PC-3 (cell line): ENCODE measurements at regions not wholly inside any gene's neighbourhood (a gene's known extent, or its start where the extent isn't known, plus 50 kb on each side); places are given as distances from the start of the nearest gene placed in this dataset.

ENCODE experiments used
- ATAC-seq: fragments of 200-7000 bp; cut with Tn5 transposase; 2 replicates; pipeline ENCODE4 v1.9.1; 2020; ENCODE audit warnings: mild to moderate bottlenecking, moderate library complexity
- BruUV-seq: library from RNA; stranded (reverse); fragments of 400-500 nt; replicated peaks from 2 replicates; lab custom pipeline; 2021; lab: Mats Ljungman, UMichigan
- CTCF ChIA-PET: fragments of 300-600 bp; sonication (Branson Sonifier 250); formaldehyde crosslinking; loops from one replicate; lab custom pipeline; 2022; ENCODE audit warnings: antibody characterized with exemption; lab: Charles Lee
- POLR2A ChIA-PET: fragments of 300-600 bp; sonication (Branson Sonifier 250); formaldehyde crosslinking; loops from one replicate; lab custom pipeline; 2022; ENCODE audit warnings: antibody characterized with exemption; ENCODE audit not compliant: unreplicated experiment; lab: Charles Lee
- DNase-seq: peaks from one replicate; pipeline ENCODE4 v3.0.0-alpha.2; 2015
- H2AFZ ChIP-seq: fragments of 300-600 bp; sonication (generic); 2 replicates; pipeline ENCODE4 v1.6.0; 2016; ENCODE audit warnings: antibody characterized with exemption, low read length
- H3F3A ChIP-seq: fragments of 300-600 bp; sonication (generic); one replicate; pipeline ENCODE4 v1.6.0; 2017; ENCODE audit warnings: antibody characterized with exemption, low read length, control low read depth, mild to moderate bottlenecking; ENCODE audit not compliant: unreplicated experiment
- H3K27ac ChIP-seq: fragments of 300-600 bp; sonication (generic); 2 replicates; pipeline ENCODE4 v1.5.1; 2016; ENCODE audit warnings: mild to moderate bottlenecking, low read length
- H3K27me3 ChIP-seq: fragments of 300-600 bp; sonication (generic); 2 replicates; pipeline ENCODE4 v1.6.1; 2016; ENCODE audit warnings: low read length, mixed read lengths
- H3K36me3 ChIP-seq: fragments of 300-600 bp; sonication (generic); 2 replicates; pipeline ENCODE4 v1.6.1; 2016; ENCODE audit warnings: low read depth, mixed run types, low read length, mixed read lengths
- H3K4me1 ChIP-seq: fragments of 300-600 bp; sonication (generic); 2 replicates; pipeline ENCODE4 v1.5.1; 2016; ENCODE audit warnings: low read length; ENCODE audit not compliant: insufficient read depth
- H3K4me2 ChIP-seq: fragments of 300-600 bp; sonication (generic); 2 replicates; pipeline ENCODE4 v1.6.0; 2016; ENCODE audit warnings: low read length
- H3K4me3 ChIP-seq: fragments of 300-600 bp; sonication (generic); 2 replicates; pipeline ENCODE4 v1.5.1; 2016; ENCODE audit warnings: mild to moderate bottlenecking, low read length, mixed read lengths
- H3K79me2 ChIP-seq: fragments of 300-600 bp; sonication (generic); 2 replicates; pipeline ENCODE4 v1.6.1; 2017; ENCODE audit warnings: low read length, mixed read lengths
- H3K9ac ChIP-seq: fragments of 300-600 bp; sonication (generic); 2 replicates; pipeline ENCODE4 v1.6.0; 2016; ENCODE audit warnings: mild to moderate bottlenecking, low read length
- H3K9me2 ChIP-seq: fragments of 300-600 bp; sonication (generic); replicated peaks from 2 replicates; pipeline ENCODE4 v1.6.1; 2016; ENCODE audit warnings: mixed run types, low read length, mixed read lengths
- H3K9me3 ChIP-seq: fragments of 300-600 bp; sonication (generic); 2 replicates; pipeline ENCODE4 v1.6.1; 2016; ENCODE audit warnings: low read length, mixed read lengths
- H4K20me1 ChIP-seq: fragments of 300-600 bp; sonication (generic); 2 replicates; pipeline ENCODE4 v1.6.1; 2016; ENCODE audit warnings: low read length, mixed read lengths
- CTCF ChIP-seq: fragments of 300-600 bp; sonication (generic); conservative IDR thresholded peaks from 2 replicates; pipeline ENCODE4 v1.5.1; 2017; ENCODE audit warnings: antibody characterized with exemption, low read depth, mild to moderate bottlenecking, low read length
- EZH2phosphoT487 ChIP-seq: fragments of 300-600 bp; sonication (generic); IDR thresholded peaks from 2 replicates; pipeline ENCODE4 v1.6.1; 2018; ENCODE audit warnings: mild to moderate bottlenecking, antibody characterized with exemption, low read length, borderline replicate concordance
- intact Hi-C: fragments of 100-400 bp; cut with micrococcal nuclease; formaldehyde crosslinking; loops from 2 replicates; pipeline ENCODE4 v1.9.0; 2023

- no TSS peak for BruUV-seq
- DNase-seq: peak; percentile 76
- H2AFZ ChIP-seq: peak overlapping the region; percentile 79
- TF ChIP-seq CTCF: peak; percentile 89
- no peak for TF ChIP-seq EZH2phosphoT487
- POLR2A ChIA-PET: no interaction called here
- H3K4me2 ChIP-seq: peak overlapping the region; percentile 84
- H3K4me1 ChIP-seq: peaks cover 4% of the 10 kb centered on the region; the same call in 1 of the 2 replicates
- CTCF ChIA-PET: interaction anchor here (0.6 to 1.2 kb wide), 7 partner anchors 125 to 360 kb away, joined by 3 to 11 read pairs (median 5); no protein-coding TSS in a partner anchor
- peak overlapping the region; percentile 63; the same call in 1 of the 2 replicates for H3K4me3 ChIP-seq
- H3K27me3 ChIP-seq: peaks cover 55% of the 10 kb centered on the region
- no peak overlapping the region for H3K9ac ChIP-seq
- H3K27ac ChIP-seq: no peak overlapping the region
- H3K36me3 ChIP-seq: no peaks in the 10 kb centered on the region
- no peaks in the 10 kb centered on the region for H3K79me2 ChIP-seq
- H4K20me1 ChIP-seq: no peaks in the 10 kb centered on the region
- intact Hi-C loops: loop anchor here (1.0 to 10.0 kb wide), 4 partner anchors 127 to 372 kb away; no protein-coding TSS in a partner anchor
- no peaks in the 10 kb centered on the region for H3F3A ChIP-seq
- no peaks in the 10 kb centered on the region for H3K9me2 ChIP-seq
- ATAC-seq: peak; percentile 78
- no peaks in the 10 kb centered on the region for H3K9me3 ChIP-seq
These were observed 266.5 kb downstream of the HRH4 start for GRCh38 chr18:24726727-24727492.

GRCh38 chr18:24727685-24728084 lies 267.2 kb downstream of the HRH4 start:
- POLR2A ChIA-PET: no interaction called here
- peak; percentile 54 for ATAC-seq
- no TSS peak for BruUV-seq

More at GRCh38 chr18:24727685-24728084, 267.2 kb downstream of the HRH4 start:
- Histone ChIP-seq H3K4me1 (peaks cover 7% of the 10 kb centered on the region; the same call in 1 of the 2 replicates), H3K4me2 (peak overlapping the region; percentile 84; the same call in 1 of the 2 replicates), H3K36me3 (no peaks in the 10 kb centered on the region), H3F3A (no peaks in the 10 kb centered on the region), H3K4me3 (no peak overlapping the region), H3K79me2 (no peaks in the 10 kb centered on the region), H4K20me1 (no peaks in the 10 kb centered on the region), H3K9me3 (no peaks in the 10 kb centered on the region), H3K27ac (no peak overlapping the region), H2AFZ (no peak overlapping the region), H3K9ac (no peak overlapping the region), H3K9me2 (no peaks in the 10 kb centered on the region), H3K27me3 (peaks cover 51% of the 10 kb centered on the region)
- intact Hi-C loops: loop anchor here (10.0 kb wide), 1 partner anchor 373 kb away; no protein-coding TSS in a partner anchor
- CTCF ChIA-PET: interaction anchor here (0.5 kb wide), 1 partner anchor 240 kb away, joined by 3 read pairs; no protein-coding TSS in a partner anchor
- DNase-seq: peak; percentile 23
- no peak for TF ChIP-seq EZH2phosphoT487
- TF ChIP-seq CTCF: 0 out of 2 replicates have a peak, but pooled peaks have one; percentile 39
